GM12878 (cell line): ENCODE measurements at regions not wholly inside any gene's neighbourhood (a gene's known extent, or its start where the extent isn't known, plus 50 kb on each side); places are given as distances from the start of the nearest gene placed in this dataset.

ENCODE experiments used
- GABPA ChIP-seq: IDR thresholded peaks from 2 replicates; pipeline ENCODE4 v1.6.1; 2014; ENCODE audit warnings: antibody characterized with exemption, low read depth, mild to moderate bottlenecking, inconsistent platforms
- MTA2 ChIP-seq: fragments of 450-650 bp; IDR thresholded peaks from 2 replicates; pipeline ENCODE4 v1.6.1; 2016; ENCODE audit warnings: low read depth, mild to moderate bottlenecking, moderate library complexity
- MYC ChIP-seq: IDR thresholded peaks from 2 replicates; pipeline ENCODE4 v1.6.1; 2011; ENCODE audit warnings: mild to moderate bottlenecking, low read length, moderate library complexity, inconsistent platforms; ENCODE audit not compliant: insufficient read depth, insufficient replicate concordance, insufficient read length, severe bottlenecking
- NFYA ChIP-seq: IDR thresholded peaks from 2 replicates; pipeline ENCODE4 v1.6.1; 2011; ENCODE audit warnings: low read depth, mild to moderate bottlenecking, low read length, improper control_type of control experiment, borderline replicate concordance
- NR2C2 ChIP-seq: IDR thresholded peaks from 2 replicates; pipeline ENCODE4 v1.6.1; 2011; ENCODE audit warnings: borderline replicate concordance, low read depth; ENCODE audit not compliant: control insufficient read depth, insufficient read length
- POLR2A ChIP-seq: IDR thresholded peaks from 2 replicates; pipeline ENCODE4 v1.6.1; 2011; ENCODE audit warnings: low read depth, mild to moderate bottlenecking, low read length
- RFX5 ChIP-seq: IDR thresholded peaks from 2 replicates; pipeline ENCODE4 v1.6.1; 2011; ENCODE audit warnings: low read depth, low read length, improper control_type of control experiment
- STAT3 ChIP-seq: IDR thresholded peaks from 2 replicates; pipeline ENCODE4 v1.6.1; 2011; ENCODE audit warnings: low read depth, low read length, improper control_type of control experiment
- WRNIP1 ChIP-seq: IDR thresholded peaks from 2 replicates; pipeline ENCODE4 v1.6.1; 2011; ENCODE audit warnings: low read depth, low read length, improper control_type of control experiment, borderline replicate concordance
- ZNF207 ChIP-seq: fragments of 450-650 bp; IDR thresholded peaks from 2 replicates; pipeline ENCODE4 v1.6.1; 2014; ENCODE audit warnings: antibody characterized with exemption, mild to moderate bottlenecking, borderline replicate concordance
- TF ChIP-seq, protein P1 (sequence below), 3 experiments: IDR thresholded peaks in 2 of 3; conservative IDR thresholded peaks in 1 of 3; 2 replicates each; pipeline ENCODE4 v1.5.1; 2011; ENCODE audit warnings: low read depth in 3 of 3, low read length in 3 of 3, mild to moderate bottlenecking in 3 of 3, control low read depth in 2 of 3, moderate library complexity in 2 of 3, inconsistent platforms in 1 of 3, mixed read lengths in 1 of 3; ENCODE audit not compliant: control insufficient read depth in 2 of 3, insufficient read depth in 1 of 3; ENCODE audit errors: extremely low read depth in 1 of 3
- TF ChIP-seq, protein P2 (sequence below): IDR thresholded peaks from 2 replicates; pipeline ENCODE4 v1.6.1; 2012; ENCODE audit warnings: low read length, inconsistent platforms

DNA sequence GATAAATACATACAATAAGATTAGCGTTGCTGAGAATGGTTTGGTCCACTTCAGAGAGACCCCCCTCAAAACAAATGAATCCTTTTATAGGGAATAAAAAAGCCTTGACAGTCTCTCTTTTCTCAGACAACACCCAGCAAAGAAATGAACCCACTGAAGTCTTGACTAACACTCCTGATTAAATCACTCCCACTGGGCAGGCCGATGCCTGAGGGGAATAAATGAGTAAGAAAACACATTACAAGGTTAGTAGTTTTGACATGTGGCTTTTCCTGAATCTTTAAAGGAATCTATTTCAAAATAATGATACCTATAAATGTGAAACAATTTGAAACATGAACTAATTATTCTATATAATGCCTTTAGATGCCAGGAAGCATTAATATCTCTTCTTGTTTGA, 146.9 kb upstream of the POGK start:
- TF ChIP-seq, protein P1, sequence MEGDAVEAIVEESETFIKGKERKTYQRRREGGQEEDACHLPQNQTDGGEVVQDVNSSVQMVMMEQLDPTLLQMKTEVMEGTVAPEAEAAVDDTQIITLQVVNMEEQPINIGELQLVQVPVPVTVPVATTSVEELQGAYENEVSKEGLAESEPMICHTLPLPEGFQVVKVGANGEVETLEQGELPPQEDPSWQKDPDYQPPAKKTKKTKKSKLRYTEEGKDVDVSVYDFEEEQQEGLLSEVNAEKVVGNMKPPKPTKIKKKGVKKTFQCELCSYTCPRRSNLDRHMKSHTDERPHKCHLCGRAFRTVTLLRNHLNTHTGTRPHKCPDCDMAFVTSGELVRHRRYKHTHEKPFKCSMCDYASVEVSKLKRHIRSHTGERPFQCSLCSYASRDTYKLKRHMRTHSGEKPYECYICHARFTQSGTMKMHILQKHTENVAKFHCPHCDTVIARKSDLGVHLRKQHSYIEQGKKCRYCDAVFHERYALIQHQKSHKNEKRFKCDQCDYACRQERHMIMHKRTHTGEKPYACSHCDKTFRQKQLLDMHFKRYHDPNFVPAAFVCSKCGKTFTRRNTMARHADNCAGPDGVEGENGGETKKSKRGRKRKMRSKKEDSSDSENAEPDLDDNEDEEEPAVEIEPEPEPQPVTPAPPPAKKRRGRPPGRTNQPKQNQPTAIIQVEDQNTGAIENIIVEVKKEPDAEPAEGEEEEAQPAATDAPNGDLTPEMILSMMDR (IDR thresholded peaks at IDR 0.05 in 2 of 3, conservative IDR thresholded peaks at IDR 0.05 in 1 of 3; ENCODE audit: control insufficient read depth in 2 of 3, extremely low read depth in 1 of 3, insufficient read depth in 1 of 3, low read depth in 3 of 3, low read length in 3 of 3) = no peak
- no peak for TF ChIP-seq MYC
- no peak for TF ChIP-seq POLR2A
- TF ChIP-seq, protein P2, sequence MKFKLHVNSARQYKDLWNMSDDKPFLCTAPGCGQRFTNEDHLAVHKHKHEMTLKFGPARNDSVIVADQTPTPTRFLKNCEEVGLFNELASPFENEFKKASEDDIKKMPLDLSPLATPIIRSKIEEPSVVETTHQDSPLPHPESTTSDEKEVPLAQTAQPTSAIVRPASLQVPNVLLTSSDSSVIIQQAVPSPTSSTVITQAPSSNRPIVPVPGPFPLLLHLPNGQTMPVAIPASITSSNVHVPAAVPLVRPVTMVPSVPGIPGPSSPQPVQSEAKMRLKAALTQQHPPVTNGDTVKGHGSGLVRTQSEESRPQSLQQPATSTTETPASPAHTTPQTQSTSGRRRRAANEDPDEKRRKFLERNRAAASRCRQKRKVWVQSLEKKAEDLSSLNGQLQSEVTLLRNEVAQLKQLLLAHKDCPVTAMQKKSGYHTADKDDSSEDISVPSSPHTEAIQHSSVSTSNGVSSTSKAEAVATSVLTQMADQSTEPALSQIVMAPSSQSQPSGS = no peak
- TF ChIP-seq NR2C2 = no peak
- no peak for TF ChIP-seq GABPA
- no peak for TF ChIP-seq NFYA
- no peak for TF ChIP-seq ZNF207
- no peak for TF ChIP-seq MTA2
- no peak for TF ChIP-seq WRNIP1
- no peak for TF ChIP-seq STAT3
- no peak for TF ChIP-seq RFX5
